ENCODE measurements at regions not wholly inside any gene's neighbourhood (a gene's known extent, or its start where the extent isn't known, plus 50 kb on each side); places are given as distances from the start of the nearest gene placed in this dataset.

DNA sequence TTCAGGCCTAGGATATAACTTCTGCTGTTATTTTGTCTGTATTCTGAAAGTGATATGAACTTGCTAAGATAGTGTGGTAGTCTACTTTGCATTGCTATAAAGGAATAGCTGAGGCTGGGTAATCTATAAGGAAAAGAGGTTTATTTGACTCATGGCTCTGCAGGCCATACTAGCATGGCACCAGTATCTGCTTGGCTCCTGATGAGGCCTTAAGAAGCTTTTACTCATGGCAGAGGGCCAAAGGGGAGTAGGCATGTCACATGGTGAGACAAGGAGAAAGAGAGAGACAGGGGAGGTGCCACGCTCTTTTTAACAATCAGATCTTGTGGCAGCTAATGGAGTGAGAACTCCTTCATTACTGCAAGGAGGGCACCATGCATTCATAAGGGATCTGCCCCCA, 247.3 kb downstream of the GPAT3 start:
- TF ChIP-seq, protein P1, sequence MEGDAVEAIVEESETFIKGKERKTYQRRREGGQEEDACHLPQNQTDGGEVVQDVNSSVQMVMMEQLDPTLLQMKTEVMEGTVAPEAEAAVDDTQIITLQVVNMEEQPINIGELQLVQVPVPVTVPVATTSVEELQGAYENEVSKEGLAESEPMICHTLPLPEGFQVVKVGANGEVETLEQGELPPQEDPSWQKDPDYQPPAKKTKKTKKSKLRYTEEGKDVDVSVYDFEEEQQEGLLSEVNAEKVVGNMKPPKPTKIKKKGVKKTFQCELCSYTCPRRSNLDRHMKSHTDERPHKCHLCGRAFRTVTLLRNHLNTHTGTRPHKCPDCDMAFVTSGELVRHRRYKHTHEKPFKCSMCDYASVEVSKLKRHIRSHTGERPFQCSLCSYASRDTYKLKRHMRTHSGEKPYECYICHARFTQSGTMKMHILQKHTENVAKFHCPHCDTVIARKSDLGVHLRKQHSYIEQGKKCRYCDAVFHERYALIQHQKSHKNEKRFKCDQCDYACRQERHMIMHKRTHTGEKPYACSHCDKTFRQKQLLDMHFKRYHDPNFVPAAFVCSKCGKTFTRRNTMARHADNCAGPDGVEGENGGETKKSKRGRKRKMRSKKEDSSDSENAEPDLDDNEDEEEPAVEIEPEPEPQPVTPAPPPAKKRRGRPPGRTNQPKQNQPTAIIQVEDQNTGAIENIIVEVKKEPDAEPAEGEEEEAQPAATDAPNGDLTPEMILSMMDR (IDR thresholded peaks at IDR 0.05; ENCODE audit: partially characterized antibody, unreplicated experiment) = no peak
- no peaks in the 10 kb centered on the region for H3K27me3 Mint-ChIP-seq (ENCODE audit: unreplicated experiment)
- no peaks in the 10 kb centered on the region for H3K4me1 Mint-ChIP-seq (ENCODE audit: low read depth, unreplicated experiment)
- no peak overlapping the region for H3K4me3 Mint-ChIP-seq (ENCODE audit: unreplicated experiment)
- H3K36me3 Mint-ChIP-seq (ENCODE audit: unreplicated experiment) = no peaks in the 10 kb centered on the region
- H3K9me3 Mint-ChIP-seq (ENCODE audit: unreplicated experiment) = peaks cover 2% of the 10 kb centered on the region
- no peak for DNase-seq
- no peak overlapping the region for H3K27ac Mint-ChIP-seq (ENCODE audit: unreplicated experiment)

DNA sequence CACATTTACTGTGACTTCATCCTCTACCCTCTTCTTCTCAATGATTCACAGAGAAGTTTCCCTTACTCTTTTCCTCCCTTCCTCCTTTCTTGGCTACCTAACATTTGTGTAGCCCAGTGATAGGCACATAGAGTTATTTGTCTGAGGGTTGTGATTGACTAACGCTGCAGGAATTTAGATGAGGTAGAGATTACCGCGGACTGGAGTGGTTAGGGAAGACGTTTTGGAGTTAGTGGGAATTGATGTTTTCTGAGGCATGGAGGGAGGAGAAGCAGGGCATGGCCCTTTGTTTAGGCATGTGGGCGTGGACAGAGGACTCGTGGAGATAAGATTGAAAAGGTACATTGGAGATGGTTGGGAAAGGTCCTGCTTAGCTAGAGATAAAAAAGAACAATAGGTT, 246.7 kb downstream of the GPAT3 start:
- TF ChIP-seq, protein P1 (IDR thresholded peaks at IDR 0.05; ENCODE audit: partially characterized antibody, unreplicated experiment) = no peak
- no peak overlapping the region for H3K4me3 Mint-ChIP-seq (ENCODE audit: unreplicated experiment)
- no peaks in the 10 kb centered on the region for H3K27me3 Mint-ChIP-seq (ENCODE audit: unreplicated experiment)
- no peaks in the 10 kb centered on the region for H3K36me3 Mint-ChIP-seq (ENCODE audit: unreplicated experiment)
- peaks cover 2% of the 10 kb centered on the region for H3K9me3 Mint-ChIP-seq (ENCODE audit: unreplicated experiment)
- no peaks in the 10 kb centered on the region for H3K4me1 Mint-ChIP-seq (ENCODE audit: low read depth, unreplicated experiment)
- no peak overlapping the region for H3K27ac Mint-ChIP-seq (ENCODE audit: unreplicated experiment)
- DNase-seq = no peak

DNA sequence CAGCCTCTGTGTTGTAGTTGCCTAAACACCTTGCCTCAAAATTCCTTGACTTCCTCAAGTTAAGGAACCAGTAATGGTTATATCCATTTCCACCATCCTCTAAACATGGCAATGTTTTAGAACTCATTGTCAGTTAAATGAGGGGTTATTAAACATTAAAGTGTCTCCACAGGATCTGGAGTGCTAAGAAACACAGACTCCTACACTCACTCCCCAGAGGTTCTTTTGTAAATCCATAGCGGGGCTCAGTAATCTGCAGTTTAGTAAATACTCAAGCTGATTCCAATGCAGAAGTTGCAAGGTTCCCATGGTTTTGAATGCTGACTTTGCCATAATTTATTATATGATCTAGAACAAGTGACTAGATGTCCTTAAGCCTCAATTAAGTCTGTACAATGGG, 245.5 kb downstream of the GPAT3 start:
- no peaks in the 10 kb centered on the region for H3K27me3 Mint-ChIP-seq (ENCODE audit: unreplicated experiment)

GRCh38 chr4:83780053-83780733, 244.3 kb downstream of the GPAT3 start:
- no peak for DNase-seq
- Mint-ChIP-seq H3K36me3 (ENCODE audit: unreplicated experiment) (no peaks in the 10 kb centered on the region), H3K4me3 (ENCODE audit: unreplicated experiment) (no peak overlapping the region), H3K27ac (ENCODE audit: unreplicated experiment) (no peak overlapping the region), H3K9me3 (ENCODE audit: unreplicated experiment) (peaks cover 2% of the 10 kb centered on the region), H3K27me3 (ENCODE audit: unreplicated experiment) (no peaks in the 10 kb centered on the region), H3K4me1 (ENCODE audit: low read depth, unreplicated experiment) (no peaks in the 10 kb centered on the region)
- TF ChIP-seq, protein P1 (IDR thresholded peaks at IDR 0.05; ENCODE audit: partially characterized antibody, unreplicated experiment) = no peak

More for the DNA sequence above, 245.5 kb downstream of the GPAT3 start:
- H3K36me3 Mint-ChIP-seq (ENCODE audit: unreplicated experiment) = no peaks in the 10 kb centered on the region
- peaks cover 2% of the 10 kb centered on the region for H3K9me3 Mint-ChIP-seq (ENCODE audit: unreplicated experiment)
- DNase-seq = no peak
- TF ChIP-seq, protein P1 (IDR thresholded peaks at IDR 0.05; ENCODE audit: partially characterized antibody, unreplicated experiment) = no peak
- H3K27ac Mint-ChIP-seq (ENCODE audit: unreplicated experiment) = no peak overlapping the region
- H3K4me3 Mint-ChIP-seq (ENCODE audit: unreplicated experiment) = no peak overlapping the region
- H3K4me1 Mint-ChIP-seq (ENCODE audit: low read depth, unreplicated experiment) = no peaks in the 10 kb centered on the region
